ENCODE measurements at regions not wholly inside any gene's neighbourhood (a gene's known extent, or its start where the extent isn't known, plus 50 kb on each side); places are given as distances from the start of the nearest gene placed in this dataset.

DNA sequence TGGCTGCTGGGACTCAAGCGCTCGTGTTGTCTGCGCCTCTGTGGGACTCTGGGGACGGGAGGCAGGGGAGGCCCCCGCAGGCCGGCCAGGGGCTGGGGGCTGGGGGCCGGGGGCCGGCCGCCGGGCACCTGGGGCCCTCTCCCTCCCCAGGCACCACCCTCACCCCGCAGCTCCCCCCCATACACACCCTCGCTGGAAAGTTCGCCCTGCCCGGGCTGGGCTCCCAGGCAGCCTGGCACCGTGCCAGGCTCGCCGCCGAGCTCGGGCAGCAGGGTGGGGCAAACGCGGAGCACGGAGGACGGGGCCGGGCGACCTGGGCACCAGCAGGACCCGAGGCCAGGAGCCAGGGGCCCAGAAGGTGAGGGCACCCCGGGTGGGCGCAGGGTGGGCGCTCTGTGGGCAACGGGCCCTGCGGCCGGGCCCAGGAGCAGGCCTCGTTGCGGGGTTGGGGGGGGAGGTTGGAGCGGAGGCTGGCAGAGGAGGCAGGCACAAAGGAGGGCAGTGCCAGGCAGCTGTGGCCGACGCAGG, 76.7 kb upstream of the WNT7B start:
- ChIA-PET CTCF (interaction anchor here (1.2 to 2.5 kb wide), 2 partner anchors 23 to 47 kb away, joined by 3 to 8 read pairs; no protein-coding TSS in a partner anchor), POLR2A (no interaction called here)
- DNase-seq (ENCODE audit: extremely low spot score) = no peak
- TF ChIP-seq CTCF (IDR thresholded peaks at IDR 0.05; ENCODE audit: control extremely low read depth, extremely low read depth, low read depth, missing control alignments) = no peak

- TF ChIP-seq CTCF (IDR thresholded peaks at IDR 0.05; ENCODE audit: control extremely low read depth, extremely low read depth, low read depth, missing control alignments) = no peak
- ChIA-PET CTCF (interaction anchor here (1.2 to 2.5 kb wide), 2 partner anchors 23 to 48 kb away, joined by 3 to 8 read pairs; no protein-coding TSS in a partner anchor), POLR2A (no interaction called here)
- no peak for DNase-seq (ENCODE audit: extremely low spot score)
These were observed 77.4 kb upstream of the WNT7B start for GRCh38 chr22:46054091-46055073.

DNA sequence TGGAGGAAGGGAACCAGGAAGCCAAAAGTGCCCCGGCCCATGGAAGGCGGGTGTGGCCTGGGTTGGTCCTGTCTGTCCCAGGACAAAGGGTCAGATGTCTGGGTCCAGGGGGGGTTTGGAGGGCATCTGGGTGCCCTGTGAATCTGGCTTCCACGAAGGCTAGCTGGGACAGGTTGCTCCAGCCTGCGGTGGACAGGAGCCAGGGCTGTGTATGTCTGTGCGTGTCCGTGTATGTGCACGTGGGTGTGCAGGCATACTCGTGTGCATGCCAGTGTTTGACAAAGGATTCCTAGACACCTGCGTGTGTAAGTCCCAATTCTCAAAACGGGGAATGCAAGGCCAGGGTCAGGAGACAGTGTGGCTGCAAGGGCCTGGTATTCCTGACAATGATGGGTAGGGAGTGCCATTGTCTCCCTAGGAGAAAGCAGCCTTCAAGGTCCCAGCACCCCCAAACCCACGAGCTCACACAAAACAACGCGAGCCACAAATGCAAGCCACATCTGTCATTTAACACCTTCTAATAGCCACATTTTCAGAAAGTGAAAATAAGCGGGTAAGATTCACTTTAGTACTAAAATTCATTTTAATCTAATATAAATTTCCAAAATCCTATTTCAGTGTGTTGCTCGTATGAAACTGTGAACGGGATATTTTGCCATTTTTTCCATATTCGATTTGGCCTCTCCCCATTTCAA, 78.4 kb upstream of the WNT7B start:
- CTCF ChIA-PET = interaction anchor here (1.0 to 2.5 kb wide), 2 partner anchors 18 to 49 kb away, joined by 3 to 8 read pairs; no protein-coding TSS in a partner anchor
- DNase-seq (ENCODE audit: extremely low spot score) = no peak
- POLR2A ChIA-PET = no interaction called here
- no peak for TF ChIP-seq CTCF (IDR thresholded peaks at IDR 0.05; ENCODE audit: control extremely low read depth, extremely low read depth, low read depth, missing control alignments)

DNA sequence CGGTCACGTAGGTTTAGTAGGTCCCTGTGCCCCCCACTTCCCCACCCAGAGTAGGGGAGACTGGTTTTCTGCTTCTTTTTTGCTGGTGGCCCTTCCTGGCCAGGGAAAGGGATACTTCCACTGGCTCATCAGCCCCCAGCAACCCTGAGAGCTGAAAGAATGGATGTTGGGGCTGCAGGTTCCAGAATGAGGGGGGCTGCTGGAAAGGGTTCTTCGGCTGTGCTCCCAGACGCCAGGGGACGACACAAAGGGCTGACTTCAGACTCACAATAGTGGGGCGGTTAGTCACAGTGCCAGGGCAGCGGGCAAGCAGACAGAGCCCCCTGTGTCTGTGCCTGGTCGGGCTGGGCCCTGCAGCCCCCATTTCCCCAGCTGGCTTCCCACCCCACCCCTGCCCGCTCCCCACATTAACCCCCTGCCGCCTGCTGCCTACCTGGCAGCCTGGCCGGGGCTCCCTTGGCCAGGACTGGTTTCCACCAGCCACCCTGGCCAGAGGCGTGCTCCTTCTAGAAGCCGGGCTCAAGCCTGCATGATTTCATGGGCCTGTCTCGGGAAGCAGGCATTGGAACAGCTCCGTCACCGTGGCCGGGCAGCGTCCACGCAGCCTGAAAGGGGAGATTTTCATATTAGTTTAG, 79.1 kb upstream of the WNT7B start:
- no peak for TF ChIP-seq CTCF (IDR thresholded peaks at IDR 0.05; ENCODE audit: control extremely low read depth, extremely low read depth, low read depth, missing control alignments)
- no peak for DNase-seq (ENCODE audit: extremely low spot score)
- ChIA-PET CTCF (interaction anchor here (1.0 kb wide), 1 partner anchor 17 kb away, joined by 3 read pairs; no protein-coding TSS in a partner anchor), POLR2A (no interaction called here)

DNA sequence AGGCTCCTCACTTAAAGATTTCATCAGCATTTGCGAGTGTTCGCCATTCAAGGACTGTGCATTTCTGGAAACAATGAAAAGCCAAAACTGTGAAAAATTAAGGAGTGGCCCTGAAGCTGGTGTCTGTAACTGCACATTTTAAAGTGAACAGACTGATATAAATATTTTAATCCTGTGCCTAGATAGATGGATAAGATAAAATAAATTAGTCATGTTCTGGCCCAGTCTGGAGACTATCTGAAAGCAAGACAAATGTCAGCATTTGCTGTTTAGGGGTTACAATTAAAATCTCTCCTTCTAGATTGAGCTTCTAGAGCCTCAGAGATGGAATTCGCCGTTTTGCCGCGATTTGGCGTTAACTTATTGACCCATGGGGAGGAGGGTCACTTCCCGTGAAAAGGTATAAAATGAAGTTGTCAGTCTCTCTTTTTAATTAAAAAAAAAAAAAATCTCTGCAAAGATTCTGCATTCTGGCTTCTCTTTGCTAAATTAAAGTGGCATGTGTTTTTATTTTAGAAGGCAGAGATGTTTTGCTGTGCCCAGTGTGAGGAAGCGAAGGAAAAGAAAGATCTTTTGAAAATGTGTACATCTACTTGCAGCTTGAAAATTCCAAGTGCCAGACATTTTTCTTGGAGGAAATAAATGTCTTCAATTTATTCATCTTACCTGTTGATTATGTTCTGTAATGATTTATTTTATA, 79.7 kb upstream of the WNT7B start:
- CTCF ChIA-PET = interaction anchor here (1.0 kb wide), 1 partner anchor 16 kb away, joined by 3 read pairs; no protein-coding TSS in a partner anchor
- no peak for DNase-seq (ENCODE audit: extremely low spot score)
- no peak for TF ChIP-seq CTCF (IDR thresholded peaks at IDR 0.05; ENCODE audit: control extremely low read depth, extremely low read depth, low read depth, missing control alignments)
- POLR2A ChIA-PET = no interaction called here
